Fibroblast of upper back skin (primary cell): ENCODE measurements at regions not wholly inside any gene's neighbourhood (a gene's known extent, or its start where the extent isn't known, plus 50 kb on each side); places are given as distances from the start of the nearest gene placed in this dataset.
"Not testable (repeated sequence)": the region's sequence is repeated elsewhere in the genome, so short reads cannot be mapped to it uniquely, and the experiment has no call there.

ENCODE experiments used
- DNase-seq: peaks from one replicate; pipeline ENCODE4 v3.0.0-alpha.2; 2013

DNA sequence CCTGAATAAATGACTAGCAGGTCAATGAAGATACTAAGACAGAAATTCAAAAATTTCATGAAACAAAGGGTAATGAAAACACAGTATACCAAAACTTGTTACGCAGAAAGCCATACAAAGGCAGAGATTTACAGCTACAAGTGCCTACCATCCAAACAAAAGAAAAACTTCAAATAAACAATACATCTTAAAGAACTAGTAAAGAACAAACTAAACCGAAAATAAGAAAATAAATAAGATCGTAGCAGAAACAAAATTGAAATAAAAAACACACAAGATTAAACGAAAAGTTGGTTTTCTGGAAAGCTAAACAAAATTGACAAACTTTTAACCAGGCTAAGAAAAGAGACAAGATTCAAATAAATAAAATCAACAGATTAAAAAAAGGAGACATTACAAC, 51.5 kb downstream of the VPREB1 start:
- DNase-seq: not testable (repeated sequence)

DNA sequence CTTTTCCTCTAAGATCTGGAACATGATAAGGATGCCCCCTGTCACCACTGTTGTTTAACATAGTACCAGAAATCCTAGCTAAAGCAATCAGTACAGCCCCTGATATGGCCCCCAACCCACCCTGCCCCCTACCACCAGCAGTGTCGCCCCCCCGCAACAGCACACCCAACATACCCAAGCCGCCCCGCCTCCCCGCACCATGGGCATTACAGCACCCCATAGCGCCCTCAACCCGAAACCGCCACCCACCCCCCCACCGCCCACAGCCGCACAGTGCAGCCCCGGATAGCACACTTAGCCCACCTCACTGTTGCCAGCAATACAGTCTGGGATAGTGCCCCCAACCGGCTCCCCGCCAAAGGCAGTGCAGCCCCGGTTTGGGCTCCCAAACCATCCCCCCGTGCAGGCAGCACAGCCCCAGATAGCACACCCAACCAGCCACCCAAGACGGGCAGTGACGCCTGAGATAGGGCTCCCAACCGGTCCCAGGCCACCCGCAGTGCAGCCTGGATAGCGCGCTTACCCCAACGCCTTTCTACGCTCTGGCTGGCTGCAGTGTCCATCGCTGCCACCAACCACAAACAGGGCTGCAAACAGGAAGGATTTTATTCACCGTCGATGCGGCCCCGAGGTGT, 52.7 kb downstream of the VPREB1 start:
- peak; percentile 3 for DNase-seq

DNA sequence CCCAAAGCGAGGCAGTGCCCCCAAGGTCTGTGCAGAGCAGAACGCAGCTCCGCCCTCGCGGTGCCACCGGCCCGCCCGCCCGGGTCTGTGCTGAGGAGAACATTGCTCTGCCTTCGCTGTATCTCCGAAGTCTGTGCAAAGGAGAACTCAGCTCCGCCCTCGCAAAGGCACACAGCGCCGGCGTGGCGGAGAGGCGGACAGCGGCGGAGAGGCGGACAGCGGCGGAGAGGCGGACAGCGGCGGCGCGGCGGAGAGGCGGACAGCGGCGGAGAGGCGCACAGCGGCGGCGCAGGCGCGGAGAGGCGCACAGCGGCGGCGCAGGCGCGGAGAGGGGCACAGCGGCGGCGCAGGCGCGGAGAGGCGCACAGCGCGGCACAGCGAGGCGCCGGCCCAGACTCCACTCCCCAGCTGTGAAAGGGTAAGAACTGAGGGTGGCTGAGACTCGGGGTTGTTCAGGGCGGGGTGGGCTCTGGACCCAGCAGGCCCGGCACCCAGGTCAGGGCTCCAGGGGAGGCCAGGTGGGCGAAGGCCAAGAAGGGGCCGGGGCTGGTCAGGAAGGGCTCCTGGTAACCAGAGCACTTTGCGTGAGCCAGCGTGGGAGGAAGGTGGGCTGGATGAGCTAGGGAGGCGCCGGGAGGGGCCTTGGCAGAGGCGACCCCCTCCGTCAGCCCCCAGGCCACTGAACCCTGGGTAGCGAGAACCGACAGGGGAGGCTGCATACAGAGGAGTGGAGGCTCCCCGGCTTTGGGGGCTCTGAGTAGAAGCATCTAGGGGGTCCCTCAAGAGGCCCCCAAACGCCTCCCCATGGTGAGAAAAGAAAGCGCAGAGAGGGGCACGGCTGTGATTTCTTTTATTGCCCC, 53.4 kb downstream of the VPREB1 start:
- peak; percentile 41 for DNase-seq

DNA sequence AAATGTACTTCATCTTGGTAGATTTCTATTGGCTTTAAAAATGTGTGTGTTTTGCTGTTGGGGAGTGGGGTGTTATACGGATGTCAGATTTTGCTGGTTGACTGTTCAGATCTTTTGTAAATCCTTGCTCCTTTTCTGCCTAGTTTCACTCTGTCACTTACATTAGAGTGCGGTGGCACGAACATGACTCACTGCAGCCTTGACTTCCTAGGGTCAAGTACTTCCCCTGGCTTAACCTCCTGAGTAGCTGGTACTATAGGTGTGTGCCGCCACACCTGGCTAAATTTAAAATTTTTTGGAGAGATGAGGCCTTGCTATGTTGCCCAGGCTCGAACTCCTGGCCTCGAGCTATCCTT, 54.0 kb downstream of the VPREB1 start:
- not testable (repeated sequence) for DNase-seq

DNA sequence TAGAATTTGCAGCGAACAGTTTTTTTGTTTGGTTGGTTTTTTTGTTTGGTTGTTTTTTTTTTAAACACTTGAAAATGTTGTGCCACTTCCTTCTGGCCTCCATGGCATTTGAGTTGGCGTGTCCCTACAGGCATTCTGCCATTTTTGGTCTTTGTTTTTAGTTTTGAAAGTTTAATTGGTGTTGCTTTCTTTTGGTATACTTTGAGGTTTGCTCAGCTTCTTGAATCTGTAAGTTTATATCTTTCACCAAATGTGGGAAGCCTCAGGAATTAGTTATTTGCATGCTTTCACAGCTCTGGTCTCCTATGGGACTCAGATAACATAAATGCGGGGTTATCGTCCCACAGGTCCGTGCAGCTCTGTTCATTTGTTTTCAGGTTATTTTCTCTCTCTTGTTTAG, 55.9 kb downstream of the VPREB1 start:
- not testable (repeated sequence) for DNase-seq

DNA sequence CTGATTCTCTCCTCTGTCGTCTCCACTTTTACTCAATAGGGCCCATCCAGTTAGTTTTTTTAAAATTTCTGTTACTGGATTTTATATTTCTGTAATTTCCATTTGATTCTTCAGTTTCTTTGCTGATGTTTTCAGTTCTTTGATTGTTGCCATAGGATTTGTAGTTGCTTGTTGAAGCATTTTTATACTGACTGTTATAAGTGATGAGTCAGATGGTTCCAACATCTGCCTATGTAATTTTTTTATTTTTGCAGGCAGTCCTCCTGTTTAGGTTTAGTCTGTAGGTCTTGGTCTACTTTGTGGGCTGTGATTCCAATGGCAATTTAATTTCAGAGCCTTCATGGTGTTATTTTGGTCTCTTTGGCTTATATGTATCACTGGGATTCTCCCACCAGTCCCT, 56.4 kb downstream of the VPREB1 start:
- not testable (repeated sequence) for DNase-seq

- no peak for DNase-seq
These were observed 72.0 kb downstream of the VPREB1 start for GRCh38 chr22:22316589-22316988.

- DNase-seq: no peak
These were observed 74.3 kb downstream of the VPREB1 start for GRCh38 chr22:22318723-22319465.

- peak; percentile 58 for DNase-seq
These were observed 77.4 kb downstream of the VPREB1 start for GRCh38 chr22:22321743-22322611.

DNA sequence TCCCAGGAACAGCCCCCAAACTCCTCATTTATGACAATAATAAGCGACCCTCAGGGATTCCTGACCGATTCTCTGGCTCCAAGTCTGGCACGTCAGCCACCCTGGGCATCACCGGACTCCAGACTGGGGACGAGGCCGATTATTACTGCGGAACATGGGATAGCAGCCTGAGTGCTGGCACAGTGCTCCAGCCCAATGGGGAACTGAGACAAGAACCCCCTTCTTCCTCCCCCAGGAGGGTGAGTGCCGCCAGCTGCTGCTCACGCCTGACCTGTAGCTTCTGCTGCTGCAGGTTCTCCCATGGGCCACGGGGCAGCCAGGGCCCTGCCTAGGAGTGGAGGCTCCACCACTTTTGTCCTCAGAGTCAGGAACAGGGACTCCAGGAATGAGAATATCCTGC, 78.2 kb downstream of the VPREB1 start:
- DNase-seq: no peak

DNA sequence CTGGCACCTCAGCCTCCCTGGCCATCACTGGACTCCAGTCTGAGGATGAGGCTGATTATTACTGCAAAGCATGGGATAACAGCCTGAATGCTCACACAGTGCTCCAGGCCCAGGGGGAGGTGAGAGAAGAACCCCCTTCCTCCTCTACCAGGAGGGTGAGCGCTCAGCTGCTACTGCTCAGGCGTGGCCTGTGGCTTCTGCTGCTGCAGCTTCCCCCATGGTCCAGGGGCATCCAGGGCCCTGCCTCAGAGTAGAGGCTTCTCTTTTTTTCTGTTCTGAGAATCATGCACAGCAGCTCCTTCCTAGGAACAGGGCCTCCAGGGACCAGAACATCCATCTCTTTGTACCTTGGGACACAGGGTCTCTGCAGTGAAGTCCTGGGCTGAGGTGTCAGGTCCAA, 83.1 kb downstream of the VPREB1 start:
- no peak for DNase-seq

DNA sequence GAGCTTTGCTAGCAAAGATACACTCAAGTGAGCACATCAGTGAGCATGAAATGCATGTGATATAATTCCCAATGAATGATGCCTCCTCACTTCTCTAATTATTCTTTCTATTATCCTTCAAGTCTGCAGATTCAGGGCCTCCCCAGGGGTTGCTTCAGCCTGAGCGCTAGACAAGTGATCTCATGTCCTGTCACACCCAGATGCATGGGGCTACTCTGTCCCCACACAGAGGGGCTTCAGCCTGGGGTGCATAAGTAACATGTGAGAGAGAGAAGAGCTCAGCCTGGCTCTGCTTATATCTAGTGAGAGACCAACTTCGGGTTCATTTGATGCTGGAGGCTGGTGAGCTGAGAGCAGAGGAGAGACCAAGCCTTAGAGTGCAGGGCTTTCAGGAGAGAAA, 85.2 kb downstream of the VPREB1 start:
- DNase-seq: no peak

GRCh38 chr22:22335640-22336039, 91.1 kb downstream of the VPREB1 start:
- not testable (repeated sequence) for DNase-seq

DNA sequence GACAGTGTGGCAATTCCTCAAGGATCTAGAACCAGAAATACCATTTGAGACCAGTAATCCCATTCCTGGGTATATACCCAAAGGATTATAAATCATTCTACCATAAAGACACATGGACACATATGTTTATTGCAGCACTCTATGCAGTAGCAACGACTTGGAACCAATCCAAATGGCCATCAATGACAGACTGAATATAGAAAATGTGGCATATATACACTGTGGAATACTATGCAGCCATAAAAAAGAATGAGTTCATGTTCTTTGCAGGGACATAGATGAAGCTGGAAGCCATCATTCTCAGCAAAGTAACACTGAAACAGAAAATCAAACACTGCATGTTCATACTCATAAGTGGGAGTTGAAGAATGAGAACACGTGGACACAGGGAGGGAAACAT, 91.7 kb downstream of the VPREB1 start:
- DNase-seq: not testable (repeated sequence)

- not testable (repeated sequence) for DNase-seq
These were observed 94.2 kb downstream of the VPREB1 start for GRCh38 chr22:22338778-22339177.

DNA sequence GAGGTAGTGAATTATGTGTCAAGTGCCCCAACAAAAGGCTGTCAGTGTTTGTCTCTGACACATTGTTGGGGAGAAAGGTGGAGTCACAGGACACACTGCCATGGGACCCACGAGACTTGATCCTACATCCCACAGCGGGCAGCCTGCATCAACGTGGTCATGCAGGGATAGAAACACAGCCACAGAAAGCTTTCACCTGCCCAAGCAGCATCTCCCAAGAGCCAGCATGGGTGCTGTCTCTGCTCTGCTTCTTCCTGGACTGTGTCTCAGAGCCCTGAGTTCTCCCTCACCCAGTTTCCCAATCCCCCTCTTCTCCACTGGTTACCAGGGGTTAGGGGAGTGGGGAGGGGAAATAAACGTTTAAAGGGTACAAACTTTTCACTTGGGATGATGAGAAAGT, 97.2 kb downstream of the VPREB1 start:
- no peak for DNase-seq

DNA sequence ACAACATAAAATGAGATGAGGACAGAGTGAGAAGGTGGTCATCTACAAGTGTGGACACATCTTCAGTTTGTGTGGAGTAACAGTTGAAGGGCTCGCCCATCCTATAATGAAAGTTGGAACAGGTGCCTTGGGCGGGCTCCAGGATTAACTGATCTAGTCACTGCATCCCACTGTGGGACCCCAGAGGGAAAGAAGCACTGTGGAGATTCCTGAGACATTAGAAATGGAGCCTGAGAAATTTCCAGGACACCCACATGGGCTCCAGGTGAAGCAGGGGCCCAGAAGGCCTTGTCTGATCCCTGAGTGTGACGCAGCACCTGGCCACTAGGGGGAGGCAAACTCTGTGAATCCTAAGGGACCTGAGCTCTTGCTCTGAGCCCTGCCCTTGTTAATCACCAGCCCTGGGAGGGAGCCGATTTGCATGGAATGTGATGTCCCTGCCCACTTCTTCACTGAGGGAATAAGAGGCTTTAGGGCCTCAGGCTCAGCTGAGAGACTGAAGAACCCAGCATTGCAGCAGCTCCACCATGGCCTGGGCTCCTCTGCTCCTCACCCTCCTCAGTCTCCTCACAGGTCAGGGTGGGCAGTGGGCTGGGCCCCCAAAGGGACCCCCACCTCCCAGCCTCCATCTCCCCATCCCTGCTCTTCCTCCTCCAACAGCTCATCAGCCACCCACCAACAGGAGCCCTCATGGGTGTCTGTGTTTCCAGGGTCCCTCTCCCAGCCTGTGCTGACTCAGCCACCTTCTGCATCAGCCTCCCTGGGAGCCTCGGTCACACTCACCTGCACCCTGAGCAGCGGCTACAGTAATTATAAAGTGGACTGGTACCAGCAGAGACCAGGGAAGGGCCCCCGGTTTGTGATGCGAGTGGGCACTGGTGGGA, 98.4 kb downstream of the VPREB1 start:
- peak; percentile 18 for DNase-seq

GRCh38 chr22:22343581-22344296, 99.2 kb downstream of the VPREB1 start:
- DNase-seq: no peak

GRCh38 chr22:22344430-22344829, 99.8 kb downstream of the VPREB1 start:
- no peak for DNase-seq

GRCh38 chr22:22345781-22346180, 101.2 kb downstream of the VPREB1 start:
- DNase-seq: no peak
